PC-3 (cell line): ENCODE measurements at regions not wholly inside any gene's neighbourhood (a gene's known extent, or its start where the extent isn't known, plus 50 kb on each side); places are given as distances from the start of the nearest gene placed in this dataset.

ENCODE experiments used
- ATAC-seq: fragments of 200-7000 bp; cut with Tn5 transposase; 2 replicates; pipeline ENCODE4 v1.9.1; 2020; ENCODE audit warnings: mild to moderate bottlenecking, moderate library complexity
- BruUV-seq: library from RNA; stranded (reverse); fragments of 400-500 nt; replicated peaks from 2 replicates; lab custom pipeline; 2021; lab: Mats Ljungman, UMichigan
- CTCF ChIA-PET: fragments of 300-600 bp; sonication (Branson Sonifier 250); formaldehyde crosslinking; loops from one replicate; lab custom pipeline; 2022; ENCODE audit warnings: antibody characterized with exemption; lab: Charles Lee
- POLR2A ChIA-PET: fragments of 300-600 bp; sonication (Branson Sonifier 250); formaldehyde crosslinking; loops from one replicate; lab custom pipeline; 2022; ENCODE audit warnings: antibody characterized with exemption; ENCODE audit not compliant: unreplicated experiment; lab: Charles Lee
- DNase-seq: peaks from one replicate; pipeline ENCODE4 v3.0.0-alpha.2; 2015
- H2AFZ ChIP-seq: fragments of 300-600 bp; sonication (generic); 2 replicates; pipeline ENCODE4 v1.6.0; 2016; ENCODE audit warnings: antibody characterized with exemption, low read length
- H3F3A ChIP-seq: fragments of 300-600 bp; sonication (generic); one replicate; pipeline ENCODE4 v1.6.0; 2017; ENCODE audit warnings: antibody characterized with exemption, low read length, control low read depth, mild to moderate bottlenecking; ENCODE audit not compliant: unreplicated experiment
- H3K27ac ChIP-seq: fragments of 300-600 bp; sonication (generic); 2 replicates; pipeline ENCODE4 v1.5.1; 2016; ENCODE audit warnings: mild to moderate bottlenecking, low read length
- H3K27me3 ChIP-seq: fragments of 300-600 bp; sonication (generic); 2 replicates; pipeline ENCODE4 v1.6.1; 2016; ENCODE audit warnings: low read length, mixed read lengths
- H3K36me3 ChIP-seq: fragments of 300-600 bp; sonication (generic); 2 replicates; pipeline ENCODE4 v1.6.1; 2016; ENCODE audit warnings: low read depth, mixed run types, low read length, mixed read lengths
- H3K4me1 ChIP-seq: fragments of 300-600 bp; sonication (generic); 2 replicates; pipeline ENCODE4 v1.5.1; 2016; ENCODE audit warnings: low read length; ENCODE audit not compliant: insufficient read depth
- H3K4me2 ChIP-seq: fragments of 300-600 bp; sonication (generic); 2 replicates; pipeline ENCODE4 v1.6.0; 2016; ENCODE audit warnings: low read length
- H3K4me3 ChIP-seq: fragments of 300-600 bp; sonication (generic); 2 replicates; pipeline ENCODE4 v1.5.1; 2016; ENCODE audit warnings: mild to moderate bottlenecking, low read length, mixed read lengths
- H3K79me2 ChIP-seq: fragments of 300-600 bp; sonication (generic); 2 replicates; pipeline ENCODE4 v1.6.1; 2017; ENCODE audit warnings: low read length, mixed read lengths
- H3K9ac ChIP-seq: fragments of 300-600 bp; sonication (generic); 2 replicates; pipeline ENCODE4 v1.6.0; 2016; ENCODE audit warnings: mild to moderate bottlenecking, low read length
- H3K9me2 ChIP-seq: fragments of 300-600 bp; sonication (generic); replicated peaks from 2 replicates; pipeline ENCODE4 v1.6.1; 2016; ENCODE audit warnings: mixed run types, low read length, mixed read lengths
- H3K9me3 ChIP-seq: fragments of 300-600 bp; sonication (generic); 2 replicates; pipeline ENCODE4 v1.6.1; 2016; ENCODE audit warnings: low read length, mixed read lengths
- H4K20me1 ChIP-seq: fragments of 300-600 bp; sonication (generic); 2 replicates; pipeline ENCODE4 v1.6.1; 2016; ENCODE audit warnings: low read length, mixed read lengths
- CTCF ChIP-seq: fragments of 300-600 bp; sonication (generic); conservative IDR thresholded peaks from 2 replicates; pipeline ENCODE4 v1.5.1; 2017; ENCODE audit warnings: antibody characterized with exemption, low read depth, mild to moderate bottlenecking, low read length
- EZH2 ChIP-seq: fragments of 300-600 bp; sonication (generic); IDR thresholded peaks from one replicate; pipeline ENCODE4 v1.6.1; 2017; ENCODE audit warnings: antibody characterized with exemption, mild to moderate bottlenecking, low read length; ENCODE audit not compliant: unreplicated experiment
- EZH2phosphoT487 ChIP-seq: fragments of 300-600 bp; sonication (generic); IDR thresholded peaks from 2 replicates; pipeline ENCODE4 v1.6.1; 2018; ENCODE audit warnings: mild to moderate bottlenecking, antibody characterized with exemption, low read length, borderline replicate concordance
- intact Hi-C: fragments of 100-400 bp; cut with micrococcal nuclease; formaldehyde crosslinking; loops from 2 replicates; pipeline ENCODE4 v1.9.0; 2023

DNA sequence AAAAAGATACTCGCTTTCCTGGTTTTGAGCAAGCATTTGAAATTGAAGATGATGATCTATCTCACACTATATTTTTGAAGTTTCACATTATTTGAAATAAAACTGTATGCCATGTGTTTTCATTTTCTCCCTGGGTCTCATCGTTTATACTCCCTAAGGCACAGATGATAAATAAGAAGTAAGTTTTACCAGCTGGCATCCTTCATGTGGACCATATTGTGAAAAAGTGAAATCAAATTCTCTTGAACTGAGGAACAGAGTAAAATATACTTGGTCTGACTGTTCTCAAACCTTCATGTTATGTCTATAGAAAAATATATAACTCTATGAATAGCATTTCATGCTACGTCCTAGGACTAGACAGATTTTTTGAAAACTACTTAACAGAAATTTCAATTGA lies 1600.9 kb upstream of the C9orf72 start:
- no peak overlapping the region for H3K9ac ChIP-seq
- H3K4me1 ChIP-seq: no peaks in the 10 kb centered on the region
- DNase-seq: no peak
- no peak for ATAC-seq
- H3K36me3 ChIP-seq: no peaks in the 10 kb centered on the region
- no peaks in the 10 kb centered on the region for H3K79me2 ChIP-seq
- no peaks in the 10 kb centered on the region for H3K9me3 ChIP-seq
- intact Hi-C loops: no loop called here
- no TSS peak for BruUV-seq
- H3F3A ChIP-seq: no peaks in the 10 kb centered on the region
- H3K9me2 ChIP-seq: no peaks in the 10 kb centered on the region
- no peaks in the 10 kb centered on the region for H3K27me3 ChIP-seq
- TF ChIP-seq EZH2 (no peak), CTCF (no peak), EZH2phosphoT487 (no peak)
- no peak overlapping the region for H2AFZ ChIP-seq
- no peak overlapping the region for H3K4me3 ChIP-seq
- no peak overlapping the region for H3K27ac ChIP-seq
- no peaks in the 10 kb centered on the region for H4K20me1 ChIP-seq
- ChIA-PET CTCF (no interaction called here), POLR2A (no interaction called here)
- no peak overlapping the region for H3K4me2 ChIP-seq

- H3K9ac ChIP-seq: no peak overlapping the region
- intact Hi-C loops: no loop called here
- no peaks in the 10 kb centered on the region for H3F3A ChIP-seq
- ChIA-PET POLR2A (no interaction called here), CTCF (no interaction called here)
- no peak overlapping the region for H3K4me3 ChIP-seq
- ATAC-seq: no peak
- H3K36me3 ChIP-seq: no peaks in the 10 kb centered on the region
- H3K9me2 ChIP-seq: no peaks in the 10 kb centered on the region
- no peak overlapping the region for H2AFZ ChIP-seq
- TF ChIP-seq EZH2phosphoT487 (no peak), EZH2 (no peak), CTCF (no peak)
- no peaks in the 10 kb centered on the region for H3K79me2 ChIP-seq
- DNase-seq: no peak
- H4K20me1 ChIP-seq: no peaks in the 10 kb centered on the region
- H3K27ac ChIP-seq: no peak overlapping the region
- H3K4me1 ChIP-seq: no peaks in the 10 kb centered on the region
- no peak overlapping the region for H3K4me2 ChIP-seq
- BruUV-seq: no TSS peak
- no peaks in the 10 kb centered on the region for H3K27me3 ChIP-seq
- H3K9me3 ChIP-seq: no peaks in the 10 kb centered on the region
Observed at GRCh38 chr9:29176231-29176630, 1603.0 kb upstream of the C9orf72 start.

DNA sequence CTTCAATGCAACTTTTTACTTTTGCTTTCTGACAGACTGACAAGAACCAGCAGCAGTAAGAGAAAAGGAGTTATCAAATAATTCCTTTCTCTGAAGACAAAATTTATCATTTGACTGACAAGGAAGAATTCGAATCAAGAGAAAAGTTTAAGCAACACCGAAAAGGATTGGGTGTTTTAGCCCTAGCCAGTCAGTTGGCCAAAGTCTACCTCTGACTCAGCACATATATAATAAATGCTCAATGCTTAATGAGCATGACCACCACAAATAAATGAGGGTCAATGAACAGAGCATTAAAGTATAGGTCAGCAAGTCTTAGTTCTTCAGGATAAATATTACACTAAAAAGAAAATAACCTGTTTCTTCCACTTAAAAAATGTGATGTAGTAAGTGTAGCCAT lies 1603.5 kb upstream of the C9orf72 start:
- Histone ChIP-seq H3K27ac (no peak overlapping the region), H3K4me3 (no peak overlapping the region), H3K79me2 (no peaks in the 10 kb centered on the region), H3K27me3 (no peaks in the 10 kb centered on the region), H4K20me1 (no peaks in the 10 kb centered on the region), H3K9me3 (no peaks in the 10 kb centered on the region), H2AFZ (no peak overlapping the region), H3K4me1 (no peaks in the 10 kb centered on the region), H3F3A (no peaks in the 10 kb centered on the region), H3K9ac (no peak overlapping the region), H3K9me2 (no peaks in the 10 kb centered on the region), H3K4me2 (no peak overlapping the region), H3K36me3 (no peaks in the 10 kb centered on the region)
- no peak for TF ChIP-seq CTCF
- TF ChIP-seq EZH2phosphoT487: no peak
- no peak for TF ChIP-seq EZH2
- no TSS peak for BruUV-seq
- intact Hi-C loops: no loop called here
- CTCF ChIA-PET: no interaction called here
- ATAC-seq (no peak), DNase-seq (no peak)
- POLR2A ChIA-PET: no interaction called here
